HG03378 (cell line): ENCODE measurements at regions not wholly inside any gene's neighbourhood (a gene's known extent, or its start where the extent isn't known, plus 50 kb on each side); places are given as distances from the start of the nearest gene placed in this dataset.
"Not testable (repeated sequence)": the region's sequence is repeated elsewhere in the genome, so short reads cannot be mapped to it uniquely, and the experiment has no call there.

Experiments
- ATAC-seq: cut with Tn5 transposase; IDR thresholded peaks from one replicate; pipeline ENCODE4 v1.9.1; 2021; ENCODE audit warnings: mild to moderate bottlenecking, moderate library complexity; ENCODE audit not compliant: unreplicated experiment

DNA sequence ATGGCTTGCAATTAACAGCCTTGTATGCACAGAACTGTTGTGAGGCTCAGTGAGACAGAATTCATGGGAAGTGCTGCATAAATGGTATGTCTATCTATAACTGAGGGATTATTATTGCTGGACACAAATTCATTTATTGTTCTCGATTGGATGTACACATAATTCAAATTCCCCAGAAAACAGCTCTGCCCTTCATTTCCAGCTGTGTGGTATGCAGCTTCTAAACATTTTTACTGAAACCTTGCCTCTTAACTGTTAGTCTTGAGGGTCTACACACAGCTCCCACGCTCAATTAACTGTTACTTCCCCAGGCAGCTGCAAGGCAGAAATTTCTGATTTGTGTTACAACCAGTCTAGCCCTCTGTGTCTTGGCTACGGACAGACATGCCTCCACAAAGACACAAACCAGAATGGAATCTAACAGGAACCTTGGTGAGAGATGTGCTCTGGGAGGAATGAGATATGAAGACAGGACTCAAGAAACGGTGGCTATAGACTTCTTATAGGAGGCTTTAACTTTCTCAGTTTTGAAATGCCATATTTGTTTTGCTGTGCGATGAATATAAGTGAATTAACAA lies 139.7 kb upstream of the TBL1XR1 start:
- ATAC-seq = no peak

DNA sequence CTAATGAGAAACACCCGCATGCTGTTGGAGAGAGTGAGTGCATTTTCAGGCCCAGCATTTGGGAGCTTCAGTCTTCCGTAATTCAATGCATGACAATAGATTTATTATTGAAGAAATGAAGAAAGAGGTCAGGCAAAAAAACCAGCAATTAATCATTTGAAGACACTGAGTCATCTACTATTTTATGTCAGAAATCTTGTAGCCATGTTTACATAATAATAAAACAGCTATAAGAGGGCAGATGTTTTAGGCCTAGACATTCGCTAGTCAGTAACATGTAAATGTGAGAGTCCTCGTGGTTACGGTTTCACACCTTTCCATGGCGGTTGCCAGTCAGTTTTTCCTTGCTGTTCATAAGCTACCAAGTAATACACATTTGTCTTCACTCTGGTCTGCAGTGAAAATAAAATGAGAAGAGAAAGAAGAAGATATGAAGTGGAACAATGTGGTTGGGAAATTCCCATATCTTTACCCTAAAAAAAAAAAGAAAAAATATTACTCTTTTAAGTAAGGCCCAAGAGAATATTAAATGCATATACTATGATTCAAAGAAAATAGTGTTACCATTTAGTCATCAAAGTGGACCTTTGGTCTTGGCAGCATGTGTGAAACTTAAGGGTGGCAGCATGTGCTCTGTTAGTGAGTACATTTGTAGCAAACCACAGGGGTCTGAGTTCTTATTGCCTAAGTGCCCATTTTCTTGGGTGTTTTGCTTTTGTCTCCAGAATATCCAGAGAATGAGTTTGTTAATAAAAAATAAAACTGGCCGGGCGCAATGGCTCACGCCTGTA lies 140.5 kb upstream of the TBL1XR1 start:
- peak; percentile 93 for ATAC-seq

DNA sequence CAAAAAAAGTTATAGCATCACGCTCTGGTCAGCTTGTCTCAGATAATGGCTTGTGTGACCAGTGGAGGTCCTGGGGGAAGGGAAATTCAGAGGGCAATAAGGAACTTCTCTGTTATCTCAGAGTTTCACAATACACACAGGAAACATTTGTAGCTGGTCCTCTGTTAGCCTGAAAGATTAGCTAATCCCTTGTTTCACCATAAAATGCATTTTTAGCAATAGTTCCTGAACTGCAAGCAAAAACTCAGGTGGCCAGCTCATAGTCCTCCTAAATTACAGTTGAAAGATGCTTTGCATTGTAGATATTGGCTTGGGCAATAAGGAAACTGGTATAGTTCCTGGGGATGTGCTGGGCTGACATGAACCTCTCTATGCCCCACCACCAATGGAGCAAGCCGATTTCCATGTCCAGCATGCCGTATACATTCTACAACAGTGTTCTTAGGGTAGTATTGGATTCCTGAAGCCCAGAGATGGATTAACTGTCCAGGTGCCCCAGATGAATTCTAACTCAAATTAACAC lies 141.5 kb upstream of the TBL1XR1 start:
- peak; percentile 45 for ATAC-seq

DNA sequence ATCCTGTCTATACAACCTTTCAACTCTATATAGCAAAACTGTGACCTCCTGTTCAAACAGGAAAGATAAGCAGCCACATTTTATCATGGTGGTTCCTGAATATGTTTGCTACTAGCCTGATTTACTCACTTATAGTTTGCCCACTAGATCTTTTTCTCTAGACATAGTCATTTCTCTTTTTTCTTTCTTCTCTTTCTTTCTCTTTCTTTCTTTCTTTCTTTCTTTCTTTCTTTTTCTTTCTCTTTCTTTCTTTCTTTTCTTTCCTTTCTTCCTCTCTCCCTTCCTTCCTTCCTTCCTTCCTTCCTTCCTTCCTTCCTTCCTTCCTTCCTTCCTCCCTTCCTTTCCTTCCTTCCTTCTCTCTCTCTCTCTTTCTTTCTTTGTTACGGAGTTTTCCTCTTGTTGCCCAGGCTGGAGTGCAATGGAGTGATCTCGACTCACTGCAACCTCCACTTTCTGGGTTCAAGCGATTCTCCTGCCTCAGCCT lies 142.0 kb upstream of the TBL1XR1 start:
- ATAC-seq = peak; percentile 8

DNA sequence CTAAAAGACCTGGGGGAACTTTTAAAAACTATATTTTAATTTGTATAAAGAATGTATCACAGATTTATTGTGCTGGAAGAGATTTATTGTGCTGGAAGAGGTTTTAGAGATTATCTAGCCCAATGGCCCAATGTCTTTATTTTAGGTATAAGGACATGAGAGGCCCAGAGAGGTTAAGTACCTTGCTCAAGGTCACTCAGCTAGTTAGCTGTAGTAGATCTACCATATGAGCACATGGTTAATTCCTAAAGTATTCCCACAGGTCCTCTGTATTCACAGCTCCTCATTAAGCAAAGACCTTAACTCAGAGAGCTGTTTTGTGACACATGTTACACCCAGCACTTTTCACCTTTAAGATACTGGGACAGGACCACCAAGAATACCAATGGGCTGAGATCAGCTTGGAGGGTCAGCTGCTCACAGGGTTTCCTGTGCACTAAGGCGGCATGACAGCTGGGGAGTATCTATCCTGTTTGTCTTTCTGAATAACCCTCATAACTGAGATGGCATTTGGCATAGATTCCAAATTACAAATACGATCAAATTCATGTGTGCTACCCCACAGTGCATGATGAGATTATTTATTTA lies 143.1 kb upstream of the TBL1XR1 start:
- no peak for ATAC-seq

DNA sequence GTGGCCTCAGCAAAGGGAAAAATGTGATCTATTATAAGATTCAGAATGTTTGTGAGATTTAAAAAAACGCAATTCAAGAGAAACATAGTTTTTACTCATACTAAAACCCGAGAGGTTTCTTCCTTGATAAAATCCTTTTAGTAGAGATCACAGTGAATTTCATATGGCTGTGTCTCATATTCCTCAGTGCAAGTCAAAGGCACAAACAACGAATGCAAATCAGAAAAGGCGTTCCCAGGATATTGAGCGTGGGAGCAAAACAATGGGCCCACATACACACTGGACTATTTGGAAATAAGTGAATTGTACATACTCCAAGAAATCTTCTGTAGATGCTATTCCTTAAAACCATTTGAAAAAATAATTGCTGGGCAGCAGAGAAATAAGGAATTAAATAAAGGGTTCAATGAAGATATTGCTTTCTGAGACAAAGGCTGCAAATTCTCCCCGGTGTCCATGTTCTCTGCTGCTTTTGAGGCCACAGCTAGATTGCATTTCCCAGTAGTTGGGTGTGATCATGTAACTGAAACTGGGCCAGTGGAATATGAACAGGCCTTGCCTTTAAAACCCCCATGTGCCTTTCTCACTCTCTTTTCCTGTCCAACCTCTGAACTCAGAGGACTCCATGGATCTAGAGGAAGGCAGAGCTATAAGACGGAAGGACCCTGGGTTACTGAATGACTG lies 144.6 kb upstream of the TBL1XR1 start:
- ATAC-seq = no peak

DNA sequence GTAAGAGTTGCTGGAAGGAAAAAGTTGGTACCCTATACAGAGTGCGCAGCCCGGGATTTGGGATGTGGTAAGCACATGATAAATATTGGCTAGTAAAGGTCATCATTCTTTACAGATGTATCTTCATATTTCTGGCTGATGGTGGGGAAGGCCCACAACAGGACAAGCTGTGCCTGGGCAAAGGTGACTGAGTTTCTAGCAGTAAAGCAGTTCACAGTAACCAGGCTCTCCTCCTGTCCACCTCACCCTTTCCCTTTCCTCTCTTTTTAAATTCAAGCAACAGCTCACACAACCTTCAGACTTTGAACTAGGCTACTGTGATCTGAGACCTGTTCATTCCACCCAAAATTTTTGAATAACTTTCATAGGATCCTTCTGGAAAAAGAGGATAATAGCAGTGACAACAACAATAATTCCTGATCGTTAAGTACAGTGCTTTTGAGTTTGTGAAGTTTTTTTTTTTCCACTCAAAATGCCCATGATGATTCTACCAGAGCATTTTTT lies 145.9 kb upstream of the TBL1XR1 start:
- no peak for ATAC-seq

DNA sequence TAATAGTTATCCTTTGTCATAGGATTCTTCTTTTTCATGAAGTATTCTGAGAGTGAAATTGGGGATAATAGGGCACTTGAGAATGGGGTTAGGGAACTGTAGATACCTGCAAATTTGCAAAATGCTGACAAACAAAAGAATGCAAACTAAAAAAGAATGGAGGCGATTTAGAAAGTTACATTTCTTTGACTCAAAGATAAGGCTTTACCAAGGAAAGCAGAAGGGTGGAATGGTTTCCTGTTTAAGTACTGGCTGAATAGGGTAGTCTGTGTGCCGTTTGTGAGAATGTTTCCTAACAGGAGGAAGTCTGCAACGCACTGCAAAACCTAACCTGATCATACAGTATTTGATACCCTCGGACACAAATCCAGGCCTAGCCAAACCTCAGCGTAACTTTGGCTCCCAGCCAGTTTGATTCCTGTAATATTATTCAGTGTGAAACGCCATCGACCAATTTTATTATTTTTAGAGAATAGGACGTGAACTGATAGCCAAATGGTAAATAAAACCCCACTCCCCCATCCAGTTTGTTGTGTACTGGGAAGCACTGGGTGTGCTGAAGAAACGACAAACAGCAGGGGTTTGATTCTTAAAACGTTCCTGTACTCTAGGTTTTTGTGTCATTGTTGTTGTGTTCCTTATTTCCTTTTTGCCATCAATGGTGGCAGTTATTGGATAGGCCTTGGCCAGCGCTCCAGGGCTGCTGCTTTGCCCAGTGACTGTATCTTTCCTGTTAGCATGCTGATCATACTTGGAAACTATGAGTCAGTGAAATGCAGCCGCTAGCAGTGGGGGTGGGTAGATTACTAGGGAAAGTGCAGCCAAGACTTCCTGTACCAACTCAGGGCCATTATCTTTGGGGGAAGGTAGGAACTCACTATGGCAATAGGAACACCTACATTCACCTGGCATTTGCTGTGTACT lies 148.0 kb upstream of the TBL1XR1 start:
- ATAC-seq = peak; percentile 93

DNA sequence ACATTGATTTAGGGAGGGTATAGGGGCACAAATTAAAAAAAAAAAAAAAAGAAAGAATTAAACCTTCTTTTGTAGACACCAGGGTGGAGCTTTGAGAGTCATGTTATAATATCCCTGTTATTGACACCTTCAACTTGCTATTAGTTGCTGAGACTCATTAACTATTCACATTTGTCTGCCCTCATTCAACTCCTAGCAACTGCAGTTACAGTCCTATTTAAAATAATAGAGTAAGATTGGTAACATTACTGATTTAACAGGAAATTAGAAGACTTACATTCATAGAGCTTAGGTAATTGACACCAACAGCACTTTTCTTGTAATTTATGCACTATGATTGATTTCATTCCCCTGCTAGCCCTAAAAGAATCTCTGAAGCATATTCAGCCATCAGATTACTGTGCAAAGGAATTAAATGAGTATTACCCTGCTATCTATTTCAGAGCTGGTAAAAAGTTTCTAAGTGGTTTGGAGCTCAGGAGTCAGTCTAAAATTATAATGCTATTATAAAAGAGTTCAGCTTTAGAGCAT lies 148.8 kb upstream of the TBL1XR1 start:
- peak; percentile 22 for ATAC-seq

DNA sequence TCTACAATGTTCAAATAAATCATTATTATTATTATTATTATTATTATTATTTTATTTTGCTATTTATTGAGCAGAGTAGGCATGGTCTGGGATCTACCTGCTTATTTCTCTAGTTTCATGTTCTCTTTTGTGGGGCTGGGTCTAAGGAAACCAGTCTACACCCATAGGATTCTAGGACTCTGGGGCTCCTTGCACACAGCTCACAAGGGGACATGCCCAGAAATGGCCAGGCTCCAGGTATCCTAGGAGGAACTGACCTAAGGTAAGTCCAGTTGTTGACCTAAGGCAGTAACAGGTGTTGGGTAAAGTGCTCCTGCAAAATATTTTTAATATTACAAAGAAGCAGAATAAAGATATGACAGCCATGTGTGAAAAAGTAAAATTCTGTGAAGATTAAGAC lies 149.6 kb upstream of the TBL1XR1 start:
- ATAC-seq = no peak

DNA sequence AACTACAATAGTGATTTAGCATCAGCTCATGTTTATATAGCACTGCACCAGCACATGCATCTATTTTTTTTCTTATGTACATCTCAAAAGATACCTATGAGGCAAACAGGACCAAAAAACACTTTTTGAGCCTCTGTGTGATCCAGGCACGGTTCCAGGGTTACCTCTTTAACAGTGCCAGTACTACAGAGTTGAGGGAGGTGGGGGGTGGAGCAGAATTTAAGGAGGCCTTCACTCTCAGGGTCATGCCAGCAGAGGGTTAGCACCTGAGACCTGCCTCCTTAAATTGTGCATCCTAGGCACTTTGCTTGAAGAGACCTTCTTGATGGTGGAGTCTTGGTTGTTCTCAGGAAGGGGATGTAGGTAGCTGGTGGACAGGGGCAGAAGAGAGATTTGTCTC lies 150.3 kb upstream of the TBL1XR1 start:
- ATAC-seq = no peak

DNA sequence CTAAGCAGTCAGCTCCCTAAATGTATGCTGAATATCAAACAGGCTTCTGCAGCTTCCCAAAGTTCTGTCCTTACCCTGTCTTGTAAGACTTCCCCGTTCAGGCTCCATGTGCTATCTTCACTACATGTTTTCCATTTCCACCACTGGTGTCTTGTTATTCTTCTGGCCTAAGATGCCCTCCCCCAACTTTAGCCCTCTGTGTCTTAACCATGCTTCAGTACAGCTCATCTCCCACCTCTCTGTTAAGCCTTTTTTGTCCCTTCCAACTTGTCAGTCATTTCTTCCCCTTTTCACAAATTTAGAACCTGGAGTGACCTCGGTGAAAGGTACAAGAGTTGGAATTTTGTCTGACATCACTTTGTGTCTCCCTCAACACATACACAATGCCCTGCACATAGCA lies 151.7 kb upstream of the TBL1XR1 start:
- no peak for ATAC-seq

DNA sequence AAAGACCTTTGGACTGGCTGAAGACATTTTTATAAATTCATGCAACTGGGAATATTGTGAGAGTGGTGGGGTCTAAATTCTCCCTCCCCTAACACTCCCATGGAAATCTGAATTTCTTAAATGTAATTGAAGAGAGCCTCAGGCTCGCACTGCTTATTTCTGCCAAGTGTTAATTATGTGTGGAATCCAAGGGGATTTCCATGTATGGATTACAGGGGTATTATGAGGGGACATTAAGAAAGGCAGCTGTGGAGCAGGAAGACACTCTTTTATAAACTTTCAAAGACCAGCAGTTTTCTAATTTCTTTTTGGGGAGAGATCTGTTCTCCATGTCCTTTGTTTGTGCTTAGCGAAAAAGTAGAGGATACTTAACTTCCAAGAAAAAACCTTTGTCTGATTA lies 152.1 kb upstream of the TBL1XR1 start:
- ATAC-seq = no peak

DNA sequence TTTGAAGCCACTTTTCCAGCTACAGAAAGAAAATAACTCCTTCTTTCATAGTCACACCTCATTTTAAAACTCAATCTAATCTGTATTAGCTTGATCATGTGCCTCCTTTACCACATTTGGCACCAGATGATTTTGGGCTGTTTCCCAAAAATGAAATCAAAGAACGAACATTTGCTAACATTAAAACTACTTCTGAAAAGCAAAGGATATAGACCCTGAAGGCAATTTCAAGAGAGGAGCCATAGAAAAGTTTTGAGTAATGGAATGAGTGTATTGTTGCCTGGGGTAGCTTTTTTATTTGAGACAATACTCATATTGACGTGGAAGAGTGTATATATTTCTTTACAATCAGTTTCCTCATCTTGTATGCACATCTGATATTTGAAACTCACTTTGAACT lies 152.8 kb upstream of the TBL1XR1 start:
- ATAC-seq = no peak

DNA sequence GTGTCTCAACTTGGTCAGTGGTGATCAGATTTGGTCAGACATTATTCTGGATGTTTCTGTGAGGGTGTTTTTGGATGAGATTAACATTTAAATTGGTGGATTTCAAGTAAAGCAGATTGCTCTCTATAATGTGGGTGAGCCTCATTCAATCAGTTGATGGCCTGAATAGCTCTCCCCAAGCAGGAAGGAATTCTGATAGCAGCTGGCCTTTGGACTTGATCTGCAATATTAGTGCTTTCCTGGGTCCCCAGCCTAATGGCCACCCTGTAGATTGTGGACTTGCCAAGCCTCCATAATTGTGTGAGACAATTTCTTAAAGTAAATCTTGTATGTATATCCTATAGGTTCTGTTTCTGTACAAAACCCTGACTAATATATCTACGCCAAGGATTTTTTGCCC lies 153.9 kb upstream of the TBL1XR1 start:
- ATAC-seq = no peak

DNA sequence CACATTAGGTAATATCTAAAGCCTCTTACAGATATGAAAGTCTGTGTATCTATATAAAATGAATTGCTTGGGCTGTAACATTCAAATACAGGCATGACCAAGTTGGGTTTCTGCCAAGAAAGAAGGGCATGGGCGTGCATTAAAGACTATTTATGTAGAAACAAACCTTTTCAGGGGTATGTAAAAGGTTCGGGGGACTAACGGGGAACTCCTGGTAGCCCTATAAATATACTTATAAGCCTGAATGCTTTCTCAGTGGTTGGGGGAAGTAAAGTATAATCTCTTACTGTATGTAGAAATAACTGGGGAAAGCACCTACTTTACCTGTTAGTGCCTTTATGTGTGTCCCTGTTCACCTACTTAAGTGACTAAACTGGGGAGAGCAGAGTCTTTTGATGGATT lies 154.5 kb upstream of the TBL1XR1 start:
- peak; percentile 99 for ATAC-seq

DNA sequence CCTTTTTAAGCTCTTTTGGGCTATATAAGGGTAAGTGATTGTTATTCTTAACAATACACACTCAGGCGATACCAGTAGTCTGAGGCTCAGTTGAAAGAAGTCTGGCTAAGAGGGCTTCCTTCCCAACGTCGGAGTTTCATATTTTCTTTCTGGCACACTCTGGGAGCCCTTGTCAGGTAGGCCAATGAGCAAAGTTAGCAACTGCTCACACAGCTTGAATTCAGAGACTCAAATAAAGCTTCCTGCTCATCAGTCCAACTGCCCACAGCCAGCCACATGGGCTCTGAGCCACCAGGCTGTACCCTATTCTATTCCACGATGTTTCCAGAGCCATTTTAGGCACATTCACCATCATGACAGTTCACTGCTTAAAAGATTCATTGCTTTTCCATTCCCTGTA lies 155.1 kb upstream of the TBL1XR1 start:
- ATAC-seq = no peak

DNA sequence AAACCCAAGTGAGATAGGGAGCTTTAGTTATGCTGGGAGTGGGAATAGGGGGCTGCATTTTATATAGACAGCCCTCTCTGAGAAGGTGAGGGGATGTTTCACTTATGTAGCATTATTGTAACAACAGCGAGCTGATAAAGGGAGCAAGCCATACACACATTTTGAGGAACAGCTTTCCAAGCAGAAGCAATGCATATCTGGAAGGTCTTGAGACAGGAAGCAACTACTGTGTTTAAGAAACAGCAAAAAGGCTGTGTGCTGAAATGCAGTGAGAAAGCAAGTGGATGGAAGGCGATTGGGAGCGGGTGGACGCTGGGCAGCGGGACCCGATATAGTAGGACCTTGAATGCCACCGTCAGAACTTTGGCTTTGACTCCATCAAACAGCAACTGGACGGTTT lies 155.9 kb upstream of the TBL1XR1 start:
- ATAC-seq = no peak

DNA sequence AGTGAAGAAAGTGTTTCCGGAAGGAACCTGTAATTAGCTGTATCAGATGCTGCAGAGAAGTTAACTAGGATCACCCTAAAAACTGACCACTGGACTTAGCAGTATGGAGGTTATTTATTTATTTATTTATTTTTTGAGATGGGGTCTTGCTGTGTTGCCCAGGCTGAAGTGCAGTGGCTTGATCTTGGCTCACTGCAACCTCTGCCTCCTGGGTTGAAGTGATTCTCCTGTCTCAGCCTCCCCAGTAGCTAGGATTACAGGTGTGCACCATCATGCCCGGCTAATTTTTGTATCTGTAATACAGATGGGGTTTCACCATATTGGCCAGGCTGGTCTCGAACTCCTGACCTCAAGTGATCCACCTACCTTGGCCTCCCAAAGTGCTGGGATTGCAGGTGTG lies 156.6 kb upstream of the TBL1XR1 start:
- not testable (repeated sequence) for ATAC-seq

DNA sequence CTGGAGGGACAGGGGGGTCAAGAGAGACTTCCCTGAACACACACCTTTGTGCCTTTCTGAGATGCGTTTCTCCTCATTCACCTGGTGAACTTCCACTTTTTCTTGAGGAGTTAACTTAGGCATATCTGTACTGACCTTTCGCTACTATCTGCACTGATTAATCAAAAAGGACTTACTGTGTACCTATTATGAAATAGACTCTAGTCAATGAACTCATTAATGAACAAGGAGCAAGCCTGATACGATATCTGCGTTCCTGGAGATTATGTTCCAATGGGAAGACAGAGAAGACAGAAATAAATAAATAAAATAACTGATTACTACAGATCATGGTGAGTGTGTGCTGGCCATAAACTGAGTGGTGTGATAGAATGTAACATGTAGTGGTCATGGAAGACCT lies 157.2 kb upstream of the TBL1XR1 start:
- ATAC-seq = no peak
